ENCODE measurements at regions not wholly inside any gene's neighbourhood (a gene's known extent, or its start where the extent isn't known, plus 50 kb on each side); places are given as distances from the start of the nearest gene placed in this dataset.

- TF ChIP-seq CTCF (IDR thresholded peaks at IDR 0.05) = no peak
- TF ChIP-seq POLR2A (IDR thresholded peaks at IDR 0.05) = no peak
- no peak for TF ChIP-seq EP300 (IDR thresholded peaks at IDR 0.05)
Observed at GRCh38 chr3:152617609-152618008, 217.3 kb upstream of the P2RY1 start.
